SK-N-SH treated with all-trans-retinoic acid at 6 μM for 48 hours (cell line): ENCODE measurements at regions not wholly inside any gene's neighbourhood (a gene's known extent, or its start where the extent isn't known, plus 50 kb on each side); places are given as distances from the start of the nearest gene placed in this dataset.

Experiments used
- ARNTL ChIP-seq: fragments of 450-650 bp; formaldehyde crosslinking; IDR thresholded peaks from 2 replicates; pipeline ENCODE4 v1.5.0; 2020; ENCODE audit warnings: low read depth, mild to moderate bottlenecking, moderate library complexity, borderline replicate concordance
- OSR1 ChIP-seq: fragments of 250-450 bp; sonication (Bioruptor Pico); IDR thresholded peaks from 2 replicates; pipeline ENCODE4 v1.8.0; 2022; ENCODE audit warnings: moderate library complexity, mild to moderate bottlenecking, inconsistent platforms
- ZFP30 ChIP-seq: fragments of 450-650 bp; formaldehyde crosslinking; IDR thresholded peaks from 2 replicates; pipeline ENCODE4 v1.5.0; 2022; ENCODE audit warnings: mild to moderate bottlenecking, moderate library complexity
- ZNF565 ChIP-seq: fragments of 450-650 bp; formaldehyde crosslinking; conservative IDR thresholded peaks from 2 replicates; pipeline ENCODE4 v1.5.0; 2020; ENCODE audit warnings: low read depth, mild to moderate bottlenecking, moderate library complexity
- TF ChIP-seq, protein P1 (sequence below): fragments of 250-450 bp; sonication (Bioruptor Pico); IDR thresholded peaks from 2 replicates; pipeline ENCODE4 v1.5.1; 2020; ENCODE audit warnings: low read depth, mild to moderate bottlenecking, moderate library complexity

DNA sequence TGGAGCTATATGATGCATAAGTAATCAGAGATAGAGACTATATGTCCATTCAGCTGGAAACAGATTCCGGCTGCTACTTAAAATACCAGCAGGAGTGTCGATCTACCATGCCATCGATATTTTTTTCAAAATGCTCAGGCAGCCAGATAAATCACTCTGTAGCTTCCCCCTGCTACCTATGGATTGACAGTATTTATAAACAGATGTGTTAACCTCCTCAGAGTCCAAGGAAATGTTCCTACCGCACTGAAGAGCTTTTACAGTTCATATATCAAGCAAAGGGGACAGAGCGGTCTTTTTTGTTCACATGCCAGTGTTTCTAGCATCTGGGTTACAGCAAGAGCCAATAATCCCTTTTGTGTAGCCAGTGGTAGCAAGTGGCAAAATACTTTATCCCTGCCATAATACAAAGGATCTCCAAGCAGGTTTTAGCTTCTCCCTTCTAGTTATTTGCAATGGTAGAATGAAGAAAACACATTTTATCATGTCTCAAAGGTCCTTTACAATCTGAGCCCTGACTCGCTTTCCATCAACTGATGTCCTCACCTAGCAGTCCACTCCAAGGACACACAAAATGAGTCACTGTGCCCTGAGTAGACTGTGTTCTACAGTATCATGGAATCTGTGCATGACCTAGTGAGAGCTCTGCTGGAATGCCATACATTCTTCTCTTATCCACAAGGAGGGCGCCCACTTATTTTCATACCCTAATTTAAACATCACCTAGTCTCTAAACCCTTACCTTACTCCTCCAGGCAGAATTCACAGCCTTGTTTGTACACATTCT is 507.0 kb downstream of the TBL1XR1 start:
- TF ChIP-seq ARNTL (CRISPR knock-in tag) (no peak), ZFP30 (no peak), ZNF565 (CRISPR knock-in tag) (no peak), OSR1 (CRISPR knock-in tag) (no peak)
- TF ChIP-seq, protein P1, sequence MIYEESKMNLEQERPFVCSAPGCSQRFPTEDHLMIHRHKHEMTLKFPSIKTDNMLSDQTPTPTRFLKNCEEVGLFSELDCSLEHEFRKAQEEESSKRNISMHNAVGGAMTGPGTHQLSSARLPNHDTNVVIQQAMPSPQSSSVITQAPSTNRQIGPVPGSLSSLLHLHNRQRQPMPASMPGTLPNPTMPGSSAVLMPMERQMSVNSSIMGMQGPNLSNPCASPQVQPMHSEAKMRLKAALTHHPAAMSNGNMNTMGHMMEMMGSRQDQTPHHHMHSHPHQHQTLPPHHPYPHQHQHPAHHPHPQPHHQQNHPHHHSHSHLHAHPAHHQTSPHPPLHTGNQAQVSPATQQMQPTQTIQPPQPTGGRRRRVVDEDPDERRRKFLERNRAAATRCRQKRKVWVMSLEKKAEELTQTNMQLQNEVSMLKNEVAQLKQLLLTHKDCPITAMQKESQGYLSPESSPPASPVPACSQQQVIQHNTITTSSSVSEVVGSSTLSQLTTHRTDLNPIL (CRISPR knock-in tag): no peak
